Muscle layer of colon (tissue), 2 donors: ENCODE measurements at regions not wholly inside any gene's neighbourhood (a gene's known extent, or its start where the extent isn't known, plus 50 kb on each side); places are given as distances from the start of the nearest gene placed in this dataset.

Experiments used
- H3K27ac ChIP-seq: one replicate; pipeline ENCODE4 v1.7.0; 2013; ENCODE audit warnings: low read depth, mild to moderate bottlenecking, low read length, moderate library complexity
- H3K27me3 ChIP-seq, 2 donors: one replicate each; pipeline ENCODE4 v1.7.0; 2013; ENCODE audit warnings: low read length in 2 of 2, mild to moderate bottlenecking in 2 of 2; ENCODE audit not compliant: insufficient read depth in 2 of 2, control insufficient read depth in 1 of 2
- H3K36me3 ChIP-seq: one replicate; pipeline ENCODE4 v1.7.0; 2013; ENCODE audit warnings: mild to moderate bottlenecking, low read length; ENCODE audit not compliant: insufficient read depth
- H3K4me1 ChIP-seq: one replicate; pipeline ENCODE4 v1.7.0; 2013; ENCODE audit warnings: mild to moderate bottlenecking, low read length; ENCODE audit not compliant: insufficient read depth
- H3K4me3 ChIP-seq, 2 donors: one replicate each; pipeline ENCODE4 v1.7.0; 2013; ENCODE audit warnings: low read length in 2 of 2, low read depth in 1 of 2, mild to moderate bottlenecking in 1 of 2, moderate library complexity in 1 of 2
- H3K9ac ChIP-seq: one replicate; pipeline ENCODE4 v1.7.0; 2013; ENCODE audit warnings: low read length
- H3K9me3 ChIP-seq: one replicate; pipeline ENCODE4 v1.7.0; 2013; ENCODE audit warnings: mild to moderate bottlenecking, low read length
- donor health status: abdominal sarcoma.
- donor health status: Adenocarcinoma of cecum.

GRCh38 chr9:23630488-23630887 is 195.6 kb downstream of the ELAVL2 start:
- no peak overlapping the region for H3K4me3 ChIP-seq
- no peak overlapping the region for H3K27ac ChIP-seq

GRCh38 chr9:23635276-23635675 is 190.8 kb downstream of the ELAVL2 start:
- Histone ChIP-seq H3K27ac (no peak overlapping the region), H3K9ac (no peak overlapping the region), H3K36me3 (no peaks in the 10 kb centered on the region), H3K4me1 (no peaks in the 10 kb centered on the region), H3K4me3 (no peak overlapping the region), H3K27me3 (no peaks in the 10 kb centered on the region), H3K9me3 (no peaks in the 10 kb centered on the region)

More at GRCh38 chr9:23630488-23630887, 195.6 kb downstream of the ELAVL2 start:
- Histone ChIP-seq H3K4me1 (no peaks in the 10 kb centered on the region), H3K36me3 (no peaks in the 10 kb centered on the region), H3K9me3 (no peaks in the 10 kb centered on the region), H3K27me3 (no peaks in the 10 kb centered on the region), H3K9ac (no peak overlapping the region)

GRCh38 chr9:23636199-23636598 is 189.8 kb downstream of the ELAVL2 start:
- Histone ChIP-seq H3K36me3 (no peaks in the 10 kb centered on the region), H3K9me3 (no peaks in the 10 kb centered on the region), H3K9ac (no peak overlapping the region), H3K27ac (no peak overlapping the region), H3K27me3 (no peaks in the 10 kb centered on the region), H3K4me1 (no peaks in the 10 kb centered on the region), H3K4me3 (no peak overlapping the region)

GRCh38 chr9:23638011-23638410 is 188.0 kb downstream of the ELAVL2 start:
- Histone ChIP-seq H3K4me1 (no peaks in the 10 kb centered on the region), H3K4me3 (no peak overlapping the region), H3K9me3 (no peaks in the 10 kb centered on the region), H3K27me3 (no peaks in the 10 kb centered on the region), H3K36me3 (no peaks in the 10 kb centered on the region), H3K27ac (no peak overlapping the region), H3K9ac (no peak overlapping the region)

DNA sequence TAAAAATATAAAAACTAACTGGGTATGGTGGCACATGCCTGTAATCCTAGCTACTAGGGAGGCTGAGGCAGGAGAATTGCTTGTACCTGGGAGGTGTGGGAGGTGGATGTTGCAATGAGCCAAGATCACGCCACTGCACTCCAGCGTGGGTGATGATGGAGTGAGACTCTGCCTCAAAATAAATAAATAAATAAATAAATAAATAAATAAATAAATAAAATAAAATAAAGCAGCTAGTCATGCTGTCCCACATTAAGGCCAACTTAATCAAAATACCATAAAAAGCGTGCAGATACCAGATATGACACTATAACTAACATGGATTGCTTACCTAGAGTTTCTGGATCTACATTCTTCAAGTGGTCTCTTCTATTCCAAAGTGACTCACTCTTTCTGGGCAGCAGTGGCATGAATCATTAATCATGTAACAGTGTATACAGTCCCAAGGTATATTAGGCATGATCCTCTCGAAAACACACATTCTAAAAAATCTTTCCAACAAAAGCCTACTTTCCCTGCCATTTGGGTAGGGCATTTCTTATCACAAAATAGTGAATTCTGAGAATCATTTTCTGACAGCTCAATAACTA is 187.1 kb downstream of the ELAVL2 start:
- Histone ChIP-seq H3K9me3 (no peaks in the 10 kb centered on the region), H3K4me3 (no peak overlapping the region), H3K27me3 (no peaks in the 10 kb centered on the region), H3K9ac (no peak overlapping the region), H3K4me1 (no peaks in the 10 kb centered on the region), H3K36me3 (no peaks in the 10 kb centered on the region), H3K27ac (no peak overlapping the region)
